ENCODE measurements at regions not wholly inside any gene's neighbourhood (a gene's known extent, or its start where the extent isn't known, plus 50 kb on each side); places are given as distances from the start of the nearest gene placed in this dataset.

DNA sequence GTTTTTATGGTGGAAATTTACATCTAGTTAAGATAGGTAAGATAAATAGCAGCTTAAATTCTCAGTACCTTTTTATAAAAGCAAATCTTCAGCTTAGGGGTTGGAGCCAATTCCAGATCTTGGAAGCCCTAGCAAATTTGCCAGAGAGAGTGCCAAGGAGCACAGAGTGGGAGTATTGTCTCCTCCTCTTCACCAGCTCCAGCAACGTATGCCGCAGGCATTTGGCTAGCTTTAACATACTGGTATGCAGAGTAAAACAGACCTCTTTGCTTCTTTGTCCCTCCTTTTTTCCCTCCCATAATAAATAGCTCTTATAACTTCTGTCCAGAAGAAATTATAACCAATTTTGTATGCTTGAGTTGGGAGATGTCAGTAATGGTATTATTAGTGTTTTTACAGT lies 140.4 kb downstream of the DIPK2A start:
- Histone ChIP-seq H3K79me1 (ENCODE audit: low read length) (no peaks in the 10 kb centered on the region), H3K14ac (ENCODE audit: low read length) (no peak overlapping the region), H3K4me2 (ENCODE audit: low read length) (no peak overlapping the region), H3K4me1 (ENCODE audit: control insufficient read depth in 1 of 2, insufficient read depth in 2 of 2, low read length in 2 of 2) (no peaks in the 10 kb centered on the region), H4K8ac (ENCODE audit: low read depth, low read length) (no peak overlapping the region), H2AK5ac (ENCODE audit: low read length) (no peak overlapping the region), H3K4ac (ENCODE audit: low read depth, low read length) (no peak overlapping the region), H3K27me3 (ENCODE audit: insufficient read depth, low read length) (no peaks in the 10 kb centered on the region), H3K9me3 (ENCODE audit: insufficient read depth, low read depth, low read length) (no peaks in the 10 kb centered on the region), H4K12ac (ENCODE audit: low read depth, low read length) (no peak overlapping the region), H2AFZ (ENCODE audit: insufficient read depth, low read length, poor library complexity) (no peak overlapping the region), H3K36me3 (ENCODE audit: control insufficient read depth in 1 of 2, insufficient read depth in 2 of 2, low read length in 2 of 2) (no peaks in the 10 kb centered on the region), H3K79me2 (ENCODE audit: control insufficient read depth, insufficient read depth, low read length, poor library complexity) (no peaks in the 10 kb centered on the region), H2BK12ac (ENCODE audit: low read length) (no peak overlapping the region), H3K4me3 (ENCODE audit: low read depth, low read length) (no peak overlapping the region), H3K18ac (ENCODE audit: low read length) (no peak overlapping the region), H2BK120ac (ENCODE audit: insufficient read depth, low read length, poor library complexity) (no peak overlapping the region), H4K91ac (ENCODE audit: low read depth, low read length) (no peak overlapping the region), H2BK5ac (ENCODE audit: low read depth, low read length, poor library complexity) (no peak overlapping the region), H3K23ac (ENCODE audit: low read length) (no peak overlapping the region), H3K27ac (ENCODE audit: low read depth, low read length) (no peak overlapping the region), H3K9ac (ENCODE audit: low read length) (no peak overlapping the region)
- no CpG with 5 or more reads among the region's 2 CpGs for WGBS (ENCODE audit: extremely low coverage, insufficient coverage, insufficient read length)
- no peak for DNase-seq

DNA sequence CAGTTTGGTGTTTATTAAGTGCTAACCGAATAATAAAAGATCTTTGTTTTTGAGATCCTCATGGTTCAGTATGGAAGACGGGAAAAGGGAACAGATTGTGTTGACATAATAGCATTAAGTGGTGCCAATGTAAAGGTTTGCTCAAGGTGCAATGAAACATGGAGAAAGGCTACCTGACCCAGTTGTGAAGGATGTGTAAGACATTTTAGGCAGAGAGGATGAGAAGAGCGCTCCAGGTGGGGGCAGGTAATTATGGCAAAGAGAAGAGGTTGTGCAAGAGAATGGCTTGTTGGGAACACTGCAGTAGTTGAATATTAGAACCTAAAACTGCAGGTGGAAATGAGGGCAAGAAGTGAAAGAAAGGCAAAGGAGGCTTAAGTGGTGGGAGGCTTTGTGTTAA lies 140.8 kb downstream of the DIPK2A start:
- Histone ChIP-seq H4K8ac (ENCODE audit: low read depth, low read length) (no peak overlapping the region), H3K4me1 (ENCODE audit: control insufficient read depth in 1 of 2, insufficient read depth in 2 of 2, low read length in 2 of 2) (no peaks in the 10 kb centered on the region), H4K12ac (ENCODE audit: low read depth, low read length) (no peak overlapping the region), H3K36me3 (ENCODE audit: control insufficient read depth in 1 of 2, insufficient read depth in 2 of 2, low read length in 2 of 2) (no peaks in the 10 kb centered on the region), H2BK12ac (ENCODE audit: low read length) (no peak overlapping the region), H3K4me2 (ENCODE audit: low read length) (no peak overlapping the region), H3K4ac (ENCODE audit: low read depth, low read length) (no peak overlapping the region), H3K27ac (ENCODE audit: low read depth, low read length) (no peak overlapping the region), H3K9ac (ENCODE audit: low read length) (no peak overlapping the region), H2AK5ac (ENCODE audit: low read length) (no peak overlapping the region), H3K4me3 (ENCODE audit: low read depth, low read length) (no peak overlapping the region), H3K18ac (ENCODE audit: low read length) (no peak overlapping the region), H3K23ac (ENCODE audit: low read length) (no peak overlapping the region), H3K79me2 (ENCODE audit: control insufficient read depth, insufficient read depth, low read length, poor library complexity) (no peaks in the 10 kb centered on the region), H4K91ac (ENCODE audit: low read depth, low read length) (no peak overlapping the region), H3K9me3 (ENCODE audit: insufficient read depth, low read depth, low read length) (no peaks in the 10 kb centered on the region), H2AFZ (ENCODE audit: insufficient read depth, low read length, poor library complexity) (no peak overlapping the region), H3K79me1 (ENCODE audit: low read length) (no peaks in the 10 kb centered on the region), H3K14ac (ENCODE audit: low read length) (no peak overlapping the region), H2BK5ac (ENCODE audit: low read depth, low read length, poor library complexity) (no peak overlapping the region), H2BK120ac (ENCODE audit: insufficient read depth, low read length, poor library complexity) (no peak overlapping the region), H3K27me3 (ENCODE audit: insufficient read depth, low read length) (no peaks in the 10 kb centered on the region)
- no CpG with 5 or more reads among the region's 3 CpGs for WGBS (ENCODE audit: extremely low coverage, insufficient coverage, insufficient read length)
- DNase-seq: no peak

DNA sequence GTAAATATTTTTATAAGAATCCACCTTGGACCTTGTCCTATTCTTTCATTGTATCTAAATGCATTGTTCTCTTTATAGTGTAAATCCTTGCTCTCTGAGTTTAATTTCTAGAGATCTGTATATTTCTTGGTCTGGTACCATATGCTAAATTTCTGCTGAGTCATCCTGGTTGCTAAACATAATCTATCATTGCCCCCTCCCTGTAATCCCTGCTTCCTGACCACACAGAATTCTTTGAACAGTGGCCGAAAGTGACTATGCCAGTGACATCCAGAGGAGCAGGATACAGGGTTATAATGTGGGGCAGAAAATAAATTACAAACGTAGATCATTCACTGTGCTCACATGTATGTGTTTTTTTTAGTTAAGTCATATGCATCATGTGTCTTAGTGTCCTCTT lies 143.1 kb downstream of the DIPK2A start:
- Histone ChIP-seq H2BK12ac (ENCODE audit: low read length) (no peak overlapping the region), H3K27ac (ENCODE audit: low read depth, low read length) (no peak overlapping the region), H4K8ac (ENCODE audit: low read depth, low read length) (no peak overlapping the region), H3K4me3 (ENCODE audit: low read depth, low read length) (no peak overlapping the region), H2AK5ac (ENCODE audit: low read length) (no peak overlapping the region), H3K4me1 (ENCODE audit: control insufficient read depth in 1 of 2, insufficient read depth in 2 of 2, low read length in 2 of 2) (no peaks in the 10 kb centered on the region), H3K79me1 (ENCODE audit: low read length) (no peaks in the 10 kb centered on the region), H3K4me2 (ENCODE audit: low read length) (no peak overlapping the region), H3K27me3 (ENCODE audit: insufficient read depth, low read length) (no peaks in the 10 kb centered on the region), H3K79me2 (ENCODE audit: control insufficient read depth, insufficient read depth, low read length, poor library complexity) (no peaks in the 10 kb centered on the region), H2BK5ac (ENCODE audit: low read depth, low read length, poor library complexity) (no peak overlapping the region), H3K9ac (ENCODE audit: low read length) (no peak overlapping the region), H2AFZ (ENCODE audit: insufficient read depth, low read length, poor library complexity) (no peak overlapping the region), H3K14ac (ENCODE audit: low read length) (no peak overlapping the region), H3K36me3 (ENCODE audit: control insufficient read depth in 1 of 2, insufficient read depth in 2 of 2, low read length in 2 of 2) (no peaks in the 10 kb centered on the region), H4K91ac (ENCODE audit: low read depth, low read length) (no peak overlapping the region), H3K18ac (ENCODE audit: low read length) (no peak overlapping the region), H4K12ac (ENCODE audit: low read depth, low read length) (no peak overlapping the region), H3K9me3 (ENCODE audit: insufficient read depth, low read depth, low read length) (no peaks in the 10 kb centered on the region), H2BK120ac (ENCODE audit: insufficient read depth, low read length, poor library complexity) (no peak overlapping the region), H3K23ac (ENCODE audit: low read length) (no peak overlapping the region), H3K4ac (ENCODE audit: low read depth, low read length) (no peak overlapping the region)
- no CpG with 5 or more reads among the region's 2 CpGs for WGBS (ENCODE audit: extremely low coverage, insufficient coverage, insufficient read length)
- DNase-seq: no peak

DNA sequence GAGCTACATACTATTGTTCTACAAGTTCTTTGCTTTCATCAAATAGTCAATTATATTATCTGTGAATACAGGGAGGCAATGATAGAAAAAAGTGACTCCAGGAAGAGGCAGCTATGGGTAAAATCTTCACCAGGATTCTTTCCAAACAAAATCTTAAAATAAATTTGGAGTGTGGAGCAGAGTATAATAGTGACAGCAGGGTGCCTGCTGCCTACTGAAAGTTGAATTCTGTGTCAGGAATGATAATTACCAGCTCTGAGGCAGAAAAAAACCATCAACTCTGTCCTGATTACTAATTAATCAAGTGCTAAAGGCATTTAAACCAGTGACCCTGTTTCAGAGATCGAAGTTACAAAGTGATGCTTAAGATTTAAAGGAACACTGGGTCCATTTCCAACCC lies 148.0 kb downstream of the DIPK2A start:
- H4K91ac ChIP-seq (ENCODE audit: low read depth, low read length): no peak overlapping the region
- no peak overlapping the region for H2BK12ac ChIP-seq (ENCODE audit: low read length)
- H3K36me3 ChIP-seq (ENCODE audit: control insufficient read depth in 1 of 2, insufficient read depth in 2 of 2, low read length in 2 of 2): no peaks in the 10 kb centered on the region
- no peak overlapping the region for H2AK5ac ChIP-seq (ENCODE audit: low read length)
- H3K4ac ChIP-seq (ENCODE audit: low read depth, low read length): no peak overlapping the region
- H3K4me3 ChIP-seq (ENCODE audit: low read depth, low read length): no peak overlapping the region
- no peak overlapping the region for H2BK120ac ChIP-seq (ENCODE audit: insufficient read depth, low read length, poor library complexity)
- no peak overlapping the region for H2AFZ ChIP-seq (ENCODE audit: insufficient read depth, low read length, poor library complexity)
- H3K4me1 ChIP-seq (ENCODE audit: control insufficient read depth in 1 of 2, insufficient read depth in 2 of 2, low read length in 2 of 2): no peaks in the 10 kb centered on the region
- DNase-seq: no peak
- no peak overlapping the region for H3K9ac ChIP-seq (ENCODE audit: low read length)
- H3K14ac ChIP-seq (ENCODE audit: low read length): no peak overlapping the region
- no peak overlapping the region for H3K23ac ChIP-seq (ENCODE audit: low read length)
- no peak overlapping the region for H2BK5ac ChIP-seq (ENCODE audit: low read depth, low read length, poor library complexity)
- no peaks in the 10 kb centered on the region for H3K79me1 ChIP-seq (ENCODE audit: low read length)
- no CpG with 5 or more reads among the region's 1 CpG for WGBS (ENCODE audit: extremely low coverage, insufficient coverage, insufficient read length)
- H3K18ac ChIP-seq (ENCODE audit: low read length): no peak overlapping the region
- H3K4me2 ChIP-seq (ENCODE audit: low read length): no peak overlapping the region
- no peaks in the 10 kb centered on the region for H3K27me3 ChIP-seq (ENCODE audit: insufficient read depth, low read length)
- H4K8ac ChIP-seq (ENCODE audit: low read depth, low read length): no peak overlapping the region
- H3K79me2 ChIP-seq (ENCODE audit: control insufficient read depth, insufficient read depth, low read length, poor library complexity): no peaks in the 10 kb centered on the region
- no peak overlapping the region for H3K27ac ChIP-seq (ENCODE audit: low read depth, low read length)
- H4K12ac ChIP-seq (ENCODE audit: low read depth, low read length): no peak overlapping the region
- no peaks in the 10 kb centered on the region for H3K9me3 ChIP-seq (ENCODE audit: insufficient read depth, low read depth, low read length)

DNA sequence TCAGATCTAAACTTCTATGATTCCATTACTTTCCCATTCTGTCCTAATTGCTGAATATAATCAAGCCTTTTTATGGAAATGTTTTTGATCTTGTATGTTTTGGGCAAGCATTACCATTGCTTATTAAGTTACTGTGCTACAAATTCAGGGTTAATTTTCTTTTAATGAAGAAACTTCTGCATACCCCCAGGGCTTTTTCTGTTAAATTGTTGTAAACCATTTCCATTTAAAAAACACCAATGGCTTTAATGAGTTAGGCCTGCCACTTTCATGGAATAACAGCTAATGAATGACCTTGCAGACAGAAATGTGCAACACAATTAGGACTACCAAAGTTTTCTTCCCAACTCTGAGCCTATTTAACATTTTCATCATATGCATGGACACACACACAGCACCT lies 150.0 kb downstream of the DIPK2A start:
- Histone ChIP-seq H2AK5ac (ENCODE audit: low read length) (no peak overlapping the region), H3K4me2 (ENCODE audit: low read length) (no peak overlapping the region), H3K14ac (ENCODE audit: low read length) (no peak overlapping the region), H3K27me3 (ENCODE audit: insufficient read depth, low read length) (no peaks in the 10 kb centered on the region), H3K23ac (ENCODE audit: low read length) (no peak overlapping the region), H3K79me1 (ENCODE audit: low read length) (no peaks in the 10 kb centered on the region), H3K36me3 (ENCODE audit: control insufficient read depth in 1 of 2, insufficient read depth in 2 of 2, low read length in 2 of 2) (no peaks in the 10 kb centered on the region), H3K9ac (ENCODE audit: low read length) (no peak overlapping the region), H2AFZ (ENCODE audit: insufficient read depth, low read length, poor library complexity) (no peak overlapping the region), H3K4me3 (ENCODE audit: low read depth, low read length) (no peak overlapping the region), H4K91ac (ENCODE audit: low read depth, low read length) (no peak overlapping the region), H3K27ac (ENCODE audit: low read depth, low read length) (no peak overlapping the region), H3K18ac (ENCODE audit: low read length) (no peak overlapping the region), H2BK5ac (ENCODE audit: low read depth, low read length, poor library complexity) (no peak overlapping the region), H3K4me1 (ENCODE audit: control insufficient read depth in 1 of 2, insufficient read depth in 2 of 2, low read length in 2 of 2) (no peaks in the 10 kb centered on the region), H3K79me2 (ENCODE audit: control insufficient read depth, insufficient read depth, low read length, poor library complexity) (no peaks in the 10 kb centered on the region), H4K12ac (ENCODE audit: low read depth, low read length) (no peak overlapping the region), H4K8ac (ENCODE audit: low read depth, low read length) (no peak overlapping the region), H3K4ac (ENCODE audit: low read depth, low read length) (no peak overlapping the region), H2BK12ac (ENCODE audit: low read length) (no peak overlapping the region), H2BK120ac (ENCODE audit: insufficient read depth, low read length, poor library complexity) (no peak overlapping the region), H3K9me3 (ENCODE audit: insufficient read depth, low read depth, low read length) (no peaks in the 10 kb centered on the region)
- no peak for DNase-seq
